ENCODE measurements at regions not wholly inside any gene's neighbourhood (a gene's known extent, or its start where the extent isn't known, plus 50 kb on each side); places are given as distances from the start of the nearest gene placed in this dataset.

GRCh38 chr6:164315376-164315775 is 900.9 kb downstream of the QKI start:
- no peak overlapping the region for H3K27ac ChIP-seq
- H3K9me3 ChIP-seq: peaks cover 0 to 4% of the 10 kb centered on the region in 2 donors
- intact Hi-C loops (cut with DNase I; ENCODE audit: low total_unique reads): no loop called here
- no peaks in the 10 kb centered on the region for H3K36me3 ChIP-seq
- H3K27me3 ChIP-seq: no peaks in the 10 kb centered on the region
- no peaks in the 10 kb centered on the region for H3K4me1 ChIP-seq
- 60 to 67% methylated on average over 1 to 2 of the region's 2 CpGs for WGBS, 2 donors (ENCODE audit: low coverage in 1 of 2)
- in situ Hi-C loops (cut with MboI; ENCODE audit: low pct_ligation_motif_present in 1 of 4, low pct_unique_long_range_greater_than_20kb in 1 of 4, low sequenced_read_pairs in 3 of 4): no loop called here
- H3K4me3 ChIP-seq: no peak overlapping the region
- no peak for TF ChIP-seq EP300 (IDR thresholded peaks at IDR 0.05; ENCODE audit: low read depth)
- TF ChIP-seq, protein P1, sequence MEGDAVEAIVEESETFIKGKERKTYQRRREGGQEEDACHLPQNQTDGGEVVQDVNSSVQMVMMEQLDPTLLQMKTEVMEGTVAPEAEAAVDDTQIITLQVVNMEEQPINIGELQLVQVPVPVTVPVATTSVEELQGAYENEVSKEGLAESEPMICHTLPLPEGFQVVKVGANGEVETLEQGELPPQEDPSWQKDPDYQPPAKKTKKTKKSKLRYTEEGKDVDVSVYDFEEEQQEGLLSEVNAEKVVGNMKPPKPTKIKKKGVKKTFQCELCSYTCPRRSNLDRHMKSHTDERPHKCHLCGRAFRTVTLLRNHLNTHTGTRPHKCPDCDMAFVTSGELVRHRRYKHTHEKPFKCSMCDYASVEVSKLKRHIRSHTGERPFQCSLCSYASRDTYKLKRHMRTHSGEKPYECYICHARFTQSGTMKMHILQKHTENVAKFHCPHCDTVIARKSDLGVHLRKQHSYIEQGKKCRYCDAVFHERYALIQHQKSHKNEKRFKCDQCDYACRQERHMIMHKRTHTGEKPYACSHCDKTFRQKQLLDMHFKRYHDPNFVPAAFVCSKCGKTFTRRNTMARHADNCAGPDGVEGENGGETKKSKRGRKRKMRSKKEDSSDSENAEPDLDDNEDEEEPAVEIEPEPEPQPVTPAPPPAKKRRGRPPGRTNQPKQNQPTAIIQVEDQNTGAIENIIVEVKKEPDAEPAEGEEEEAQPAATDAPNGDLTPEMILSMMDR (IDR thresholded peaks at IDR 0.05): no peak
- no peak for TF ChIP-seq POLR2AphosphoS5 (IDR thresholded peaks at IDR 0.05)
- no peak for TF ChIP-seq POLR2A (IDR thresholded peaks at IDR 0.05)
- DNase-seq: no peak

DNA sequence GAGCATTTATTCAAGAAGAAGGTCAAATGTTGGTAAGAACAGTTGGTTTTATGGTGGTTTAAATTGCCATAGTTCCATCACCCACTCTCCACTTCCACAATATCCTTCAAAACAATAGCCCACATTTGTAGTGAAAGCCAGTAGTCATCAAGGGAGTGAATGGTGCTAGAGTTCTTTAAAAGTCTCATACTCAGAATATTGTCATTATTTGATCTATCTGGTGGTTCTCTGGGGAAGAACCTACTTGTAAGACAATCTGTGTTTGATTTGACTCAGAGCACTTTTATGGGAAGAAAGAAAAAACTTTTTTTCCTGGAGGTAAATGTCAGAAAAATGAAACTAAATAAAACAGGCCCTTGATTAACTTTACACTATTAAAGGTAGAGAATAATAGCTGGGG is 893.8 kb downstream of the QKI start:
- no peak for DNase-seq
- in situ Hi-C loops (cut with MboI; ENCODE audit: low pct_ligation_motif_present in 1 of 4, low pct_unique_long_range_greater_than_20kb in 1 of 4, low sequenced_read_pairs in 3 of 4) (no loop called here), intact Hi-C loops (cut with DNase I; ENCODE audit: low total_unique reads) (loop anchor here (5.0 kb wide), 1 partner anchor 711 kb away; no protein-coding TSS in a partner anchor)
- Histone ChIP-seq H3K4me1 (no peaks in the 10 kb centered on the region), H3K36me3 (no peaks in the 10 kb centered on the region), H3K9me3 (peaks cover 10 to 11% of the 10 kb centered on the region in 2 donors), H3K27ac (no peak overlapping the region), H3K4me3 (no peak overlapping the region), H3K27me3 (no peaks in the 10 kb centered on the region)
- TF ChIP-seq, protein P1 (IDR thresholded peaks at IDR 0.05): no peak
- TF ChIP-seq POLR2A (IDR thresholded peaks at IDR 0.05): no peak
- no peak for TF ChIP-seq EP300 (IDR thresholded peaks at IDR 0.05; ENCODE audit: low read depth)
- no peak for TF ChIP-seq POLR2AphosphoS5 (IDR thresholded peaks at IDR 0.05)

DNA sequence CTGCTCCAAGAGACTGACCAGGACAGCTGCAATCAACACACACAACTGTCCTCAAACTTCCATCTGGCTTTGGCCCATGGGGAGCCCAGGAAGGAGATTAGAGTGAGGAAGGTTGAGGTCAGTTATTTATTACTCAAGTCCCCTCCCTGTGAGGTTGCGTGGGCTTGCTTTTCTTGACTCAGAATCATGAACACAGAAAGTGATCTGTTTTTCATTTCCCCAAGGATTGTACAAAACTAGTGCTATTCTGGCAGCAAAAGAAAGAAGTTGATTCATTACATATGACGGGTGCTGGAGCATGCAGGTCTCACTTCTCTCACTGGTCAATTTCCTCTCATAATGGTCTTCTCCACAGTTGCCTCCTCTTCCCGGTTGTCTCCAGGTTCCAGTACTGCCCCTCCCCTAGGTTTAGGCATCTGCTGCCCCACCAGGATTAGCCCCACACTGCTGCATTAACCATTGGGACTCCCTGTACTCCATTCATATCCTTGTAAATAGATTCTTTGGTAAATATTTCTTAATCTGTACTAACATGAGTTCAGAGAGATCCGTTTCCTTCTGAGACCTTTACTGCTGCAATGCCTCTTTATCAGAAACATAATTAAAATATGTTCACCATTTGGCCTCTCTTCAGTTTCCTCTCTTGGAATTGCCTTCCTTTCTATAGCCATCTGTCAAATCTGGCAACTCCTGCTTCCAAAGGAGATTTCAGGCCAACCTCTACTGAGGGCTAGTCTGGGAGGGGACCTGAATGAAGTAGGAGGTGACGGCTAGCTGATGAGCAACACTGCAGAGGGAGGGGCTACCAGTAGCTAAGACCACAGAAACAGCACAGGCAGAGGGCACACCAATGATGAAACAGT is 888.8 kb downstream of the QKI start:
- intact Hi-C loops (cut with DNase I; ENCODE audit: low total_unique reads): no loop called here
- TF ChIP-seq POLR2A (IDR thresholded peaks at IDR 0.05): no peak
- TF ChIP-seq POLR2AphosphoS5 (IDR thresholded peaks at IDR 0.05): no peak
- TF ChIP-seq, protein P1 (IDR thresholded peaks at IDR 0.05): no peak
- no peak for TF ChIP-seq EP300 (IDR thresholded peaks at IDR 0.05; ENCODE audit: low read depth)
- H3K9me3 ChIP-seq: peaks cover 0 to 11% of the 10 kb centered on the region in 2 donors
- no peaks in the 10 kb centered on the region for H3K27me3 ChIP-seq
- no peaks in the 10 kb centered on the region for H3K4me1 ChIP-seq
- 58 to 66% methylated on average over 5 of the region's 5 CpGs for WGBS, 2 donors (ENCODE audit: low coverage in 1 of 2)
- no peak overlapping the region for H3K27ac ChIP-seq
- no peak for DNase-seq
- no peaks in the 10 kb centered on the region for H3K36me3 ChIP-seq
- no peak overlapping the region for H3K4me3 ChIP-seq
- in situ Hi-C loops (cut with MboI; ENCODE audit: low pct_ligation_motif_present in 1 of 4, low pct_unique_long_range_greater_than_20kb in 1 of 4, low sequenced_read_pairs in 3 of 4): no loop called here

GRCh38 chr6:164296411-164296810 is 881.9 kb downstream of the QKI start:
- H3K4me3 ChIP-seq: no peak overlapping the region
- intact Hi-C loops (cut with DNase I; ENCODE audit: low total_unique reads): no loop called here
- in situ Hi-C loops (cut with MboI; ENCODE audit: low pct_ligation_motif_present in 1 of 4, low pct_unique_long_range_greater_than_20kb in 1 of 4, low sequenced_read_pairs in 3 of 4): no loop called here
- no peaks in the 10 kb centered on the region for H3K4me1 ChIP-seq
- no peak for DNase-seq
- WGBS, 2 donors (ENCODE audit: low coverage in 1 of 2): 77% methylated on average over 4 of the region's 4 CpGs; no CpG with 5 or more reads in 1 of the 2 donors
- H3K9me3 ChIP-seq: peaks cover 2 to 8% of the 10 kb centered on the region in 2 donors
- TF ChIP-seq POLR2AphosphoS5 (IDR thresholded peaks at IDR 0.05) (no peak), EP300 (IDR thresholded peaks at IDR 0.05; ENCODE audit: low read depth) (no peak), POLR2A (IDR thresholded peaks at IDR 0.05) (no peak)
- TF ChIP-seq, protein P1 (IDR thresholded peaks at IDR 0.05): no peak
- no peak overlapping the region for H3K27ac ChIP-seq
- no peaks in the 10 kb centered on the region for H3K36me3 ChIP-seq
- no peaks in the 10 kb centered on the region for H3K27me3 ChIP-seq
